Prostate gland (tissue), 2 donors: ENCODE measurements at regions not wholly inside any gene's neighbourhood (a gene's known extent, or its start where the extent isn't known, plus 50 kb on each side); places are given as distances from the start of the nearest gene placed in this dataset.

Experiments used
- POLR2A ChIP-seq: fragments of 450-650 bp; IDR thresholded peaks from one replicate; pipeline ENCODE4 v1.6.1; 2016; ENCODE audit warnings: antibody characterized with exemption, mild to moderate bottlenecking
- POLR2AphosphoS5 ChIP-seq: sonication (generic); formaldehyde crosslinking; IDR thresholded peaks from one replicate; pipeline ENCODE4 v1.6.1; 2017; ENCODE audit warnings: antibody characterized with exemption
- TF ChIP-seq, protein P1 (sequence below), 4 experiments: fragments of 200-600 bp in 2 of 4; fragments of 450-650 bp in 2 of 4; sonication (generic) in 2 of 4; IDR thresholded peaks; 1 replicate in 3 of 4; 2 replicates in 1 of 4; pipeline ENCODE4 v1.5.1; 2016 to 2019; ENCODE audit warnings: antibody characterized with exemption in 4 of 4, mild to moderate bottlenecking in 2 of 4, moderate library complexity in 2 of 4

DNA sequence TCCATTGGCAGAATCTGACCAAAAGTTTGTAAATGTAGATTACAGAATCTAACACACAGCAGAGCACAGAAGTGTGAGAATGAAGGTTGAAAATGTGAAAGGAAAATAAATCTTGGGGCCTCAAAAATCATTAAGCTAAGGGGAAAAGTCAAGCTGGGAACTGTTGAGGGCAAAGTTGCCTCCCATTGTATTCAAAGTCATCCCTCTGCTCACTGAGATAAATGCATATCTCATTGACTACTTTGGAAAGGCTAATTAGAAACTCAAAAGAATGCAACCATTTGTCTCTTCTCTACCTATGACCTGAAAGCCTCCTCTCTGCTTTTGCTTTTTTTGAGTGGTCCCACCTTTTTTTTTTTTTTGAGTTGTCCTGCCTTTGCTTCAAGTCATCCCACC, 97.4 kb upstream of the ATF7IP start:
- TF ChIP-seq POLR2A (no peak), POLR2AphosphoS5 (no peak)
- TF ChIP-seq, protein P1, sequence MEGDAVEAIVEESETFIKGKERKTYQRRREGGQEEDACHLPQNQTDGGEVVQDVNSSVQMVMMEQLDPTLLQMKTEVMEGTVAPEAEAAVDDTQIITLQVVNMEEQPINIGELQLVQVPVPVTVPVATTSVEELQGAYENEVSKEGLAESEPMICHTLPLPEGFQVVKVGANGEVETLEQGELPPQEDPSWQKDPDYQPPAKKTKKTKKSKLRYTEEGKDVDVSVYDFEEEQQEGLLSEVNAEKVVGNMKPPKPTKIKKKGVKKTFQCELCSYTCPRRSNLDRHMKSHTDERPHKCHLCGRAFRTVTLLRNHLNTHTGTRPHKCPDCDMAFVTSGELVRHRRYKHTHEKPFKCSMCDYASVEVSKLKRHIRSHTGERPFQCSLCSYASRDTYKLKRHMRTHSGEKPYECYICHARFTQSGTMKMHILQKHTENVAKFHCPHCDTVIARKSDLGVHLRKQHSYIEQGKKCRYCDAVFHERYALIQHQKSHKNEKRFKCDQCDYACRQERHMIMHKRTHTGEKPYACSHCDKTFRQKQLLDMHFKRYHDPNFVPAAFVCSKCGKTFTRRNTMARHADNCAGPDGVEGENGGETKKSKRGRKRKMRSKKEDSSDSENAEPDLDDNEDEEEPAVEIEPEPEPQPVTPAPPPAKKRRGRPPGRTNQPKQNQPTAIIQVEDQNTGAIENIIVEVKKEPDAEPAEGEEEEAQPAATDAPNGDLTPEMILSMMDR (IDR thresholded peaks at IDR 0.05), result no peak
